GM12878 (cell line): ENCODE measurements at regions not wholly inside any gene's neighbourhood (a gene's known extent, or its start where the extent isn't known, plus 50 kb on each side); places are given as distances from the start of the nearest gene placed in this dataset.

Experiments used
- ATAC-seq: fragments of 200-7000 bp; cut with Tn5 transposase; 3 replicates; pipeline ENCODE4 v1.9.1; 2020; ENCODE audit warnings: mild to moderate bottlenecking, moderate library complexity
- BruUV-seq: library from RNA; stranded (reverse); fragments of 400-500 nt; replicated peaks from 2 replicates; lab custom pipeline; 2021; lab: Mats Ljungman, UMichigan
- CTCF ChIA-PET: fragments of 300-600 bp; sonication (Branson Sonifier 250); formaldehyde crosslinking; extraction: SDS; loops from one replicate; lab custom pipeline; 2021; ENCODE audit warnings: inconsistent platforms; lab: Yijun Ruan, JAX
- POLR2A ChIA-PET: fragments of 350-600 bp; formaldehyde crosslinking; extraction: SDS; loops from one replicate; lab custom pipeline; 2021; ENCODE audit warnings: inconsistent platforms; lab: Charles Lee
- RAD21 ChIA-PET: fragments of 300-600 bp; sonication (Branson Sonifier 250); formaldehyde crosslinking; loops from one replicate; lab custom pipeline; 2023; ENCODE audit warnings: antibody characterized with exemption; ENCODE audit not compliant: unreplicated experiment; lab: Charles Lee
- SMC1A ChIA-PET: fragments of 300-600 bp; sonication (Branson Sonifier 250); formaldehyde crosslinking; loops from one replicate; lab custom pipeline; 2023; ENCODE audit not compliant: unreplicated experiment, uncharacterized antibody; lab: Charles Lee
- DNase-seq: peaks from one replicate; pipeline ENCODE4 v3.0.0-alpha.2; 2011; ENCODE audit warnings: low read depth, low spot score
- FAIRE-seq: peaks from 3 replicates; lab custom pipeline; 2011; peaks lifted over from hg19 to GRCh38; lab: Jason Lieb, UNC
- H2AFZ ChIP-seq: 2 replicates; pipeline ENCODE4 v1.6.0; 2011; ENCODE audit warnings: low read depth, low read length, control low read depth; ENCODE audit not compliant: control insufficient read depth
- H3K27ac ChIP-seq: 2 replicates; pipeline ENCODE4 v1.5.1; 2011; ENCODE audit warnings: control low read depth; ENCODE audit not compliant: control insufficient read depth, insufficient read depth
- H3K27me3 ChIP-seq, 2 experiments: replicated peaks in 1 of 2; 2 replicates each; pipeline versions ENCODE4 v1.6.0 to v1.6.1; 2011; ENCODE audit warnings: low read length in 1 of 2; ENCODE audit not compliant: control insufficient read depth in 2 of 2, insufficient read depth in 2 of 2
- H3K36me3 ChIP-seq, 2 experiments: 2 replicates each; pipeline ENCODE4 v1.5.1; 2011; ENCODE audit warnings: low read length in 1 of 2; ENCODE audit not compliant: control insufficient read depth in 2 of 2, insufficient read depth in 2 of 2
- H3K4me1 ChIP-seq: 2 replicates; pipeline ENCODE4 v1.6.1; 2011; ENCODE audit warnings: mild to moderate bottlenecking, low read length, moderate library complexity, mixed read lengths; ENCODE audit not compliant: control insufficient read depth, insufficient read depth
- H3K4me2 ChIP-seq: 2 replicates; pipeline ENCODE4 v1.6.0; 2011; ENCODE audit warnings: control low read depth; ENCODE audit not compliant: control insufficient read depth, insufficient read depth
- H3K4me3 ChIP-seq: fragments of 200-600 bp; sonication (generic); 2 replicates; pipeline ENCODE4 v1.5.1; 2016
- H3K79me2 ChIP-seq: 2 replicates; pipeline ENCODE4 v1.6.0; 2011; ENCODE audit warnings: low read length; ENCODE audit not compliant: control insufficient read depth, insufficient read depth
- H3K9ac ChIP-seq: 2 replicates; pipeline ENCODE4 v1.8.0; 2011; ENCODE audit warnings: low read length, control low read depth, mixed read lengths; ENCODE audit not compliant: control insufficient read depth, insufficient read depth
- H3K9me3 ChIP-seq: replicated peaks from 3 replicates; pipeline ENCODE4 v1.5.1; 2011; ENCODE audit warnings: mild to moderate bottlenecking, low read length; ENCODE audit not compliant: control insufficient read depth, insufficient read depth
- H4K20me1 ChIP-seq: 2 replicates; pipeline ENCODE4 v1.6.0; 2011; ENCODE audit not compliant: control insufficient read depth, insufficient read depth
- CBX3 ChIP-seq: fragments of 200-600 bp; sonication (generic); IDR thresholded peaks from 2 replicates; pipeline ENCODE4 v1.6.1; 2016; ENCODE audit warnings: low read depth, borderline replicate concordance
- IKZF2 ChIP-seq, 2 experiments: fragments of 450-650 bp; IDR thresholded peaks; 2 replicates each; pipeline ENCODE4 v1.6.1; 2017; ENCODE audit warnings: mild to moderate bottlenecking in 2 of 2, moderate library complexity in 2 of 2
- IRF4 ChIP-seq: IDR thresholded peaks from 2 replicates; pipeline ENCODE4 v1.6.1; 2011; ENCODE audit warnings: low read depth, low read length
- LARP7 ChIP-seq: fragments of 450-650 bp; IDR thresholded peaks from 2 replicates; pipeline ENCODE4 v1.6.1; 2017; ENCODE audit warnings: mild to moderate bottlenecking
- TCF7 ChIP-seq: IDR thresholded peaks from 2 replicates; pipeline ENCODE4 v1.6.1; 2014; ENCODE audit warnings: antibody characterized with exemption, borderline replicate concordance
- WGBS: methylation state at CpG from one replicate; pipeline ENCODE4 v1.1.6; 2016; ENCODE audit warnings: low lambda C conversion rate; ENCODE audit not compliant: insufficient replicate concordance, insufficient coverage; ENCODE audit errors: missing lambda C conversion rate; 5-methylcytosine and 5-hydroxymethylcytosine counted together
- in situ Hi-C: fragments of 300-500 bp; cut with MboI; formaldehyde crosslinking; loops from 9 replicates; pipeline ENCODE4 v1.14.3; 2018; ENCODE audit warnings: mixed read lengths
- intact Hi-C: fragments of 100-400 bp; cut with micrococcal nuclease; formaldehyde crosslinking; loops from one replicate; pipeline ENCODE4 v1.14.2; 2022; ENCODE audit not compliant: unreplicated experiment
- TF ChIP-seq, protein P1 (sequence below): fragments of 450-650 bp; IDR thresholded peaks from 2 replicates; pipeline ENCODE4 v1.6.1; 2017; ENCODE audit warnings: borderline replicate concordance
- TF ChIP-seq, protein P2 (sequence below): fragments of 450-650 bp; IDR thresholded peaks from 2 replicates; pipeline ENCODE4 v1.6.1; 2017; ENCODE audit warnings: mild to moderate bottlenecking, moderate library complexity

DNA sequence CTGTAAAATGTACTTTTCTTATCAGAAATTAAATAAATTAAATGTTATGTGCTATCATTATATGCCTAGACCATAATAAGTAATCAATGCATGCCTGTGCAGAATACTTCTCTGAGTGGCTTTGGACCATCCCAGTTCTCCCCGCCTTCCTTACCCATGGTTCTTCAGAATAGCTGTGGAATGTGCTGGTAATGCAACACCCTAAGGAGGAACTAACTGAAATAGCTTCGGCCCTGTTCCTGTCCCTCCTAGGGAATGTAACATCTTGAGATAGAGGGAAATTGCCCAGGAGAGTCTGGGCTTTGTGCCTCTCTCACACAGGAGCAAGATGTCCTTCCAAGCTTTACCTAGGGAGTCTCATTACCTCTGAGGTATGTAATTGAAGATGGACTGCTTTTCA, 693.6 kb upstream of the HS3ST1 start:
- SMC1A ChIA-PET, result no interaction called here
- no peak for TF ChIP-seq IKZF2 (IDR thresholded peaks at IDR 0.05)
- TF ChIP-seq CBX3, result no peak
- no peak for TF ChIP-seq TCF7
- TF ChIP-seq IRF4, result no peak
- TF ChIP-seq, protein P1, sequence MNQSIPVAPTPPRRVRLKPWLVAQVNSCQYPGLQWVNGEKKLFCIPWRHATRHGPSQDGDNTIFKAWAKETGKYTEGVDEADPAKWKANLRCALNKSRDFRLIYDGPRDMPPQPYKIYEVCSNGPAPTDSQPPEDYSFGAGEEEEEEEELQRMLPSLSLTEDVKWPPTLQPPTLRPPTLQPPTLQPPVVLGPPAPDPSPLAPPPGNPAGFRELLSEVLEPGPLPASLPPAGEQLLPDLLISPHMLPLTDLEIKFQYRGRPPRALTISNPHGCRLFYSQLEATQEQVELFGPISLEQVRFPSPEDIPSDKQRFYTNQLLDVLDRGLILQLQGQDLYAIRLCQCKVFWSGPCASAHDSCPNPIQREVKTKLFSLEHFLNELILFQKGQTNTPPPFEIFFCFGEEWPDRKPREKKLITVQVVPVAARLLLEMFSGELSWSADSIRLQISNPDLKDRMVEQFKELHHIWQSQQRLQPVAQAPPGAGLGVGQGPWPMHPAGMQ, result no peak
- TF ChIP-seq, protein P2, sequence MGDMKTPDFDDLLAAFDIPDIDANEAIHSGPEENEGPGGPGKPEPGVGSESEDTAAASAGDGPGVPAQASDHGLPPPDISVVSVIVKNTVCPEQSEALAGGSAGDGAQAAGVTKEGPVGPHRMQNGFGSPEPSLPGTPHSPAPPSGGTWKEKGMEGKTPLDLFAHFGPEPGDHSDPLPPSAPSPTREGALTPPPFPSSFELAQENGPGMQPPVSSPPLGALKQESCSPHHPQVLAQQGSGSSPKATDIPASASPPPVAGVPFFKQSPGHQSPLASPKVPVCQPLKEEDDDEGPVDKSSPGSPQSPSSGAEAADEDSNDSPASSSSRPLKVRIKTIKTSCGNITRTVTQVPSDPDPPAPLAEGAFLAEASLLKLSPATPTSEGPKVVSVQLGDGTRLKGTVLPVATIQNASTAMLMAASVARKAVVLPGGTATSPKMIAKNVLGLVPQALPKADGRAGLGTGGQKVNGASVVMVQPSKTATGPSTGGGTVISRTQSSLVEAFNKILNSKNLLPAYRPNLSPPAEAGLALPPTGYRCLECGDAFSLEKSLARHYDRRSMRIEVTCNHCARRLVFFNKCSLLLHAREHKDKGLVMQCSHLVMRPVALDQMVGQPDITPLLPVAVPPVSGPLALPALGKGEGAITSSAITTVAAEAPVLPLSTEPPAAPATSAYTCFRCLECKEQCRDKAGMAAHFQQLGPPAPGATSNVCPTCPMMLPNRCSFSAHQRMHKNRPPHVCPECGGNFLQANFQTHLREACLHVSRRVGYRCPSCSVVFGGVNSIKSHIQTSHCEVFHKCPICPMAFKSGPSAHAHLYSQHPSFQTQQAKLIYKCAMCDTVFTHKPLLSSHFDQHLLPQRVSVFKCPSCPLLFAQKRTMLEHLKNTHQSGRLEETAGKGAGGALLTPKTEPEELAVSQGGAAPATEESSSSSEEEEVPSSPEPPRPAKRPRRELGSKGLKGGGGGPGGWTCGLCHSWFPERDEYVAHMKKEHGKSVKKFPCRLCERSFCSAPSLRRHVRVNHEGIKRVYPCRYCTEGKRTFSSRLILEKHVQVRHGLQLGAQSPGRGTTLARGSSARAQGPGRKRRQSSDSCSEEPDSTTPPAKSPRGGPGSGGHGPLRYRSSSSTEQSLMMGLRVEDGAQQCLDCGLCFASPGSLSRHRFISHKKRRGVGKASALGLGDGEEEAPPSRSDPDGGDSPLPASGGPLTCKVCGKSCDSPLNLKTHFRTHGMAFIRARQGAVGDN, result no peak
- no peak for TF ChIP-seq LARP7
- TF ChIP-seq, all 136 proteins: peak for 0
- H3K79me2 ChIP-seq, result no peaks in the 10 kb centered on the region
- H3K9ac ChIP-seq, result no peak overlapping the region
- H3K4me3 ChIP-seq, result no peak overlapping the region
- H4K20me1 ChIP-seq, result no peaks in the 10 kb centered on the region
- ATAC-seq (no peak), DNase-seq (no peak), FAIRE-seq (no peak)
- ChIA-PET CTCF (no interaction called here), POLR2A (no interaction called here), RAD21 (no interaction called here)
- H3K27ac ChIP-seq, result no peak overlapping the region
- in situ Hi-C loops (no loop called here), intact Hi-C loops (no loop called here)
- H3K27me3 ChIP-seq, result no peaks in the 10 kb centered on the region
- H3K9me3 ChIP-seq, result no peaks in the 10 kb centered on the region
- BruUV-seq, result no TSS peak
- H3K4me2 ChIP-seq, result no peak overlapping the region
- H3K4me1 ChIP-seq, result no peaks in the 10 kb centered on the region
- no peaks in the 10 kb centered on the region for H3K36me3 ChIP-seq
- H2AFZ ChIP-seq, result no peak overlapping the region
- WGBS, result 0% methylated on average over 2 of the region's 2 CpGs
